ENCODE measurements at regions not wholly inside any gene's neighbourhood (a gene's known extent, or its start where the extent isn't known, plus 50 kb on each side); places are given as distances from the start of the nearest gene placed in this dataset.
A peak's percentile ranks its signal among the peaks of the same experiment; 100 is the strongest.
"Not testable (repeated sequence)": the region's sequence is repeated elsewhere in the genome, so short reads cannot be mapped to it uniquely, and the experiment has no call there.

- DNase-seq = no peak
Measured at GRCh38 chr10:71912431-71912830, 51.8 kb upstream of the CHST3 start.

GRCh38 chr10:71911296-71911953 lies 52.8 kb upstream of the CHST3 start:
- DNase-seq = peak; percentile 47

DNA sequence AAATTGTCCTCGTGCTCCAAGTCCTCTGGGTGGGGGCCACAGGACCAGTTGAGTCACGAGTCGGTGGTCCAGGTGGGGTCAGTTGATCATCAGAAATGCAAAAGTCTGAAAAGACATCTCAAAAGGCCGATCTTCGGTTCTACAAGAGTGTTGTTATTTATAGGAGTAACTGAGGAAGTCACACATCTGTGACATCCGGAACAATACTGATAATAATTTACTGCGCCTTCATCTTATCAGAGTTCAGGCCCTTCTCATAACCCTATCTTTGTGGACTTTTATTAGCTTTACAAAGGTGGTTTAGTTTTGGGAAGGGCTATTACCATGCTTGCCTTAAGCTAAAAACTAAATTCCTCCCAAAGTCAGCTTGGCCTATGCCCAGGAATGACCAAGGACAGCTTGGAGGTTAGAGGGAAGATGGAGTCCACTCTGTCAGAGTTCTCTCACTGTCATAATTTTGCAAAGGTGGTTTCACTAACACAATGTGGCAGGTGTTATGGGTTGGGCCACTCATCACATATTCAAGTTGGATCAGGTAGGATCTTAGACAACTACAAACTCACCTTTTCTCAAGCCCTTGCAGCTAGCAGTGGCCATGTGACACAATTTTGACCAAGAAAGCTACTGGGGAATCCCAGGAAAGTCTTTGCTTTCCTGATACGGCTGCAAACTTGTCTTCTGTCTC lies 54.7 kb upstream of the CHST3 start:
- DNase-seq = no peak

- DNase-seq = no peak
Measured at GRCh38 chr10:71908998-71909397, 55.2 kb upstream of the CHST3 start.

- no peak for DNase-seq
Measured at GRCh38 chr10:71905164-71905563, 54.1 kb upstream of the PSAP start.

- not testable (repeated sequence) for DNase-seq
Measured at GRCh38 chr10:71903636-71904250, 52.7 kb upstream of the PSAP start.

GRCh38 chr10:71902351-71902750 lies 51.3 kb upstream of the PSAP start:
- DNase-seq = no peak
